Loucy (cell line): ENCODE measurements at regions not wholly inside any gene's neighbourhood (a gene's known extent, or its start where the extent isn't known, plus 50 kb on each side); places are given as distances from the start of the nearest gene placed in this dataset.

Experiments used
- H2AFZ ChIP-seq: fragments of 200-600 bp; sonication (generic); 2 replicates; pipeline ENCODE4 v1.6.0; 2016; ENCODE audit warnings: antibody characterized with exemption, mild to moderate bottlenecking, low read length, moderate library complexity
- H3F3A ChIP-seq: fragments of 200-600 bp; 2 replicates; pipeline ENCODE4 v1.6.0; 2016; ENCODE audit warnings: antibody characterized with exemption, low read depth, mild to moderate bottlenecking
- H3K27me3 ChIP-seq: fragments of 200-600 bp; sonication (generic); 2 replicates; pipeline ENCODE4 v1.6.1; 2014; ENCODE audit warnings: low read length, mild to moderate bottlenecking; ENCODE audit not compliant: insufficient read depth, poor library complexity, severe bottlenecking
- H3K36me3 ChIP-seq: fragments of 200-600 bp; sonication (generic); 2 replicates; pipeline ENCODE4 v1.6.1; 2016; ENCODE audit warnings: low read length; ENCODE audit not compliant: insufficient read depth
- H3K4me1 ChIP-seq: fragments of 200-600 bp; sonication (generic); 2 replicates; pipeline ENCODE4 v1.5.1; 2014; ENCODE audit warnings: low read length, mild to moderate bottlenecking; ENCODE audit not compliant: insufficient read depth, poor library complexity, severe bottlenecking
- H3K4me2 ChIP-seq: fragments of 200-600 bp; sonication (generic); 2 replicates; pipeline ENCODE4 v1.6.0; 2014; ENCODE audit warnings: antibody characterized with exemption, low read length, low read depth, mild to moderate bottlenecking; ENCODE audit not compliant: poor library complexity, severe bottlenecking
- H3K4me3 ChIP-seq: fragments of 200-600 bp; sonication (generic); 2 replicates; pipeline ENCODE4 v1.5.1; 2014; ENCODE audit warnings: low read length, mild to moderate bottlenecking, mixed read lengths; ENCODE audit not compliant: poor library complexity, severe bottlenecking
- H3K79me2 ChIP-seq: fragments of 200-600 bp; sonication (generic); 2 replicates; pipeline ENCODE4 v1.6.1; 2014; ENCODE audit warnings: low read length; ENCODE audit not compliant: insufficient read depth
- H3K9ac ChIP-seq: fragments of 200-600 bp; sonication (generic); 2 replicates; pipeline ENCODE4 v1.6.0; 2014; ENCODE audit warnings: mild to moderate bottlenecking, low read depth, low read length, moderate library complexity; ENCODE audit not compliant: poor library complexity, severe bottlenecking
- H3K9me2 ChIP-seq: fragments of 200-600 bp; sonication (generic); replicated peaks from 2 replicates; pipeline ENCODE4 v1.6.1; 2016; ENCODE audit warnings: low read depth, low read length, mixed read lengths
- H3K9me3 ChIP-seq: fragments of 200-600 bp; sonication (generic); 2 replicates; pipeline ENCODE4 v1.6.1; 2014; ENCODE audit warnings: mild to moderate bottlenecking, antibody characterized with exemption, low read length, low read depth; ENCODE audit not compliant: insufficient read depth
- H4K20me1 ChIP-seq: fragments of 200-600 bp; sonication (generic); 2 replicates; pipeline ENCODE4 v1.6.0; 2014; ENCODE audit warnings: antibody characterized with exemption, low read length, mild to moderate bottlenecking; ENCODE audit not compliant: insufficient read depth, poor library complexity, severe bottlenecking
- EZH2phosphoT487 ChIP-seq: fragments of 200-600 bp; IDR thresholded peaks from 2 replicates; pipeline ENCODE4 v1.6.1; 2018; ENCODE audit warnings: antibody characterized with exemption, mild to moderate bottlenecking, moderate library complexity, borderline replicate concordance
- TF ChIP-seq, protein P1 (sequence below): fragments of 200-600 bp; sonication (generic); conservative IDR thresholded peaks from 2 replicates; pipeline ENCODE4 v1.5.1; 2014; ENCODE audit warnings: mild to moderate bottlenecking, antibody characterized with exemption, low read length

DNA sequence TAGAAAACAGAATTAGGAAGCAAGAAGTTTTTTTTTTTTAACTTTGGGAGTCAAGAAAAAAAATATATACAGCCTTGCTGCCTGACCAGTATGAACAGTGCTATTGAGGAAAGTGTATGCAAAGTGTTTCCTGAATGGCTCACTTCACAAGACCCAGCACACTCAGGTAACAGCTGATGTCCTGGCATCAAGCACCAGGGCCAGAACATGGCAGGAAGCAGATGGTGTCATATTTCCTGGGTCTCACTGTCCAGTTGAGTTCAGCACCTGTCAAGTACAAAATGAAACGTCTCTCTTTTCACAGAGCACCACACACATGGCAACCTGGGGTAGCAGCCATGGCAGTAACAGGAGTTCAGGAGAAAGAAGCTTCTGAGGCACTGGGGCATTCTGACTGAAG is 372.3 kb downstream of the TTLL7 start:
- no peak overlapping the region for H3K4me3 ChIP-seq
- H3K9me2 ChIP-seq = no peaks in the 10 kb centered on the region

GRCh38 chr1:83625646-83626045 is 373.3 kb downstream of the TTLL7 start:
- H3F3A ChIP-seq = no peaks in the 10 kb centered on the region
- no peaks in the 10 kb centered on the region for H3K36me3 ChIP-seq
- no peaks in the 10 kb centered on the region for H4K20me1 ChIP-seq
- no peak overlapping the region for H3K4me2 ChIP-seq
- no peaks in the 10 kb centered on the region for H3K9me2 ChIP-seq
- no peak for TF ChIP-seq EZH2phosphoT487
- TF ChIP-seq, protein P1, sequence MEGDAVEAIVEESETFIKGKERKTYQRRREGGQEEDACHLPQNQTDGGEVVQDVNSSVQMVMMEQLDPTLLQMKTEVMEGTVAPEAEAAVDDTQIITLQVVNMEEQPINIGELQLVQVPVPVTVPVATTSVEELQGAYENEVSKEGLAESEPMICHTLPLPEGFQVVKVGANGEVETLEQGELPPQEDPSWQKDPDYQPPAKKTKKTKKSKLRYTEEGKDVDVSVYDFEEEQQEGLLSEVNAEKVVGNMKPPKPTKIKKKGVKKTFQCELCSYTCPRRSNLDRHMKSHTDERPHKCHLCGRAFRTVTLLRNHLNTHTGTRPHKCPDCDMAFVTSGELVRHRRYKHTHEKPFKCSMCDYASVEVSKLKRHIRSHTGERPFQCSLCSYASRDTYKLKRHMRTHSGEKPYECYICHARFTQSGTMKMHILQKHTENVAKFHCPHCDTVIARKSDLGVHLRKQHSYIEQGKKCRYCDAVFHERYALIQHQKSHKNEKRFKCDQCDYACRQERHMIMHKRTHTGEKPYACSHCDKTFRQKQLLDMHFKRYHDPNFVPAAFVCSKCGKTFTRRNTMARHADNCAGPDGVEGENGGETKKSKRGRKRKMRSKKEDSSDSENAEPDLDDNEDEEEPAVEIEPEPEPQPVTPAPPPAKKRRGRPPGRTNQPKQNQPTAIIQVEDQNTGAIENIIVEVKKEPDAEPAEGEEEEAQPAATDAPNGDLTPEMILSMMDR = no peak
- H3K27me3 ChIP-seq = no peaks in the 10 kb centered on the region
- H3K4me3 ChIP-seq = no peak overlapping the region
- H3K79me2 ChIP-seq = no peaks in the 10 kb centered on the region
- H2AFZ ChIP-seq = no peak overlapping the region
- no peaks in the 10 kb centered on the region for H3K9me3 ChIP-seq
- H3K9ac ChIP-seq = no peak overlapping the region
- no peaks in the 10 kb centered on the region for H3K4me1 ChIP-seq

More for the DNA sequence above, 372.3 kb downstream of the TTLL7 start:
- Histone ChIP-seq H3K4me2 (no peak overlapping the region), H2AFZ (no peak overlapping the region), H3K27me3 (no peaks in the 10 kb centered on the region), H3K9ac (no peak overlapping the region), H3K79me2 (no peaks in the 10 kb centered on the region), H3K9me3 (no peaks in the 10 kb centered on the region), H3K36me3 (no peaks in the 10 kb centered on the region), H3F3A (no peaks in the 10 kb centered on the region), H3K4me1 (no peaks in the 10 kb centered on the region), H4K20me1 (no peaks in the 10 kb centered on the region)
- no peak for TF ChIP-seq EZH2phosphoT487
- TF ChIP-seq, protein P1 = no peak

- H3K27me3 ChIP-seq = no peaks in the 10 kb centered on the region
- H3K79me2 ChIP-seq = no peaks in the 10 kb centered on the region
- H3K36me3 ChIP-seq = no peaks in the 10 kb centered on the region
- no peak overlapping the region for H3K9ac ChIP-seq
- H3K9me2 ChIP-seq = no peaks in the 10 kb centered on the region
- TF ChIP-seq, protein P1 = no peak
- TF ChIP-seq EZH2phosphoT487 = no peak
- H3K4me2 ChIP-seq = no peak overlapping the region
- no peak overlapping the region for H3K4me3 ChIP-seq
- no peaks in the 10 kb centered on the region for H3K9me3 ChIP-seq
- no peaks in the 10 kb centered on the region for H3K4me1 ChIP-seq
- H2AFZ ChIP-seq = no peak overlapping the region
- no peaks in the 10 kb centered on the region for H4K20me1 ChIP-seq
- no peaks in the 10 kb centered on the region for H3F3A ChIP-seq
These were observed 378.9 kb downstream of the TTLL7 start for GRCh38 chr1:83620016-83620415.
